H9 (cell line): ENCODE measurements at regions not wholly inside any gene's neighbourhood (a gene's known extent, or its start where the extent isn't known, plus 50 kb on each side); places are given as distances from the start of the nearest gene placed in this dataset.

ENCODE experiments used
- DNase-seq: peaks from one replicate; pipeline ENCODE4 v3.0.0-alpha.2; 2017
- H2AFZ ChIP-seq: one replicate; pipeline ENCODE4 v1.6.1; 2013; ENCODE audit warnings: mild to moderate bottlenecking, low read length, control low read depth, moderate library complexity
- H2AK5ac ChIP-seq: 2 replicates; pipeline ENCODE4 v1.6.1; 2013; ENCODE audit warnings: low read length, control low read depth, mixed read lengths; ENCODE audit not compliant: insufficient read length
- H2BK120ac ChIP-seq: one replicate; pipeline ENCODE4 v1.6.1; 2013; ENCODE audit warnings: low read depth, mild to moderate bottlenecking, low read length, control low read depth, inconsistent platforms; ENCODE audit not compliant: poor library complexity, severe bottlenecking
- H2BK12ac ChIP-seq: 2 replicates; pipeline ENCODE4 v1.6.1; 2013; ENCODE audit warnings: low read length, control low read depth, mixed read lengths, low read depth; ENCODE audit not compliant: insufficient read length
- H2BK15ac ChIP-seq: 2 replicates; pipeline ENCODE4 v1.6.1; 2013; ENCODE audit warnings: low read depth, low read length, control low read depth
- H2BK20ac ChIP-seq: one replicate; pipeline ENCODE4 v1.6.1; 2013; ENCODE audit warnings: low read depth, mild to moderate bottlenecking, low read length, control low read depth, inconsistent platforms; ENCODE audit not compliant: poor library complexity, severe bottlenecking
- H2BK5ac ChIP-seq: 2 replicates; pipeline ENCODE4 v1.6.1; 2013; ENCODE audit warnings: low read length, control low read depth, mixed read lengths; ENCODE audit not compliant: insufficient read length
- H3K14ac ChIP-seq: 2 replicates; pipeline ENCODE4 v1.6.1; 2013; ENCODE audit warnings: low read length, control low read depth; ENCODE audit not compliant: insufficient read depth
- H3K18ac ChIP-seq: 2 replicates; pipeline ENCODE4 v1.6.1; 2013; ENCODE audit warnings: low read depth, mild to moderate bottlenecking, mixed read lengths, low read length, control low read depth; ENCODE audit not compliant: insufficient read length
- H3K23ac ChIP-seq: 2 replicates; pipeline ENCODE4 v1.6.1; 2013; ENCODE audit warnings: low read length, control low read depth, mixed read lengths, low read depth; ENCODE audit not compliant: insufficient read length
- H3K23me2 ChIP-seq: 2 replicates; pipeline ENCODE4 v1.6.1; 2013; ENCODE audit warnings: low read depth, mild to moderate bottlenecking, mixed read lengths, low read length, control low read depth; ENCODE audit not compliant: insufficient read length, poor library complexity, severe bottlenecking
- H3K27ac ChIP-seq: 2 replicates; pipeline ENCODE4 v1.5.1; 2013; ENCODE audit warnings: low read length, control low read depth, mixed read lengths, low read depth; ENCODE audit not compliant: insufficient read length
- H3K27me3 ChIP-seq: 2 replicates; pipeline ENCODE4 v1.6.1; 2013; ENCODE audit warnings: low read length, control low read depth, inconsistent platforms; ENCODE audit not compliant: insufficient read depth
- H3K4ac ChIP-seq: 2 replicates; pipeline ENCODE4 v1.6.1; 2013; ENCODE audit warnings: low read depth, mild to moderate bottlenecking, control low read depth, inconsistent platforms, low read length, moderate library complexity
- H3K4me1 ChIP-seq: 2 replicates; pipeline ENCODE4 v1.6.1; 2013; ENCODE audit warnings: low read length, control low read depth, inconsistent platforms; ENCODE audit not compliant: insufficient read depth
- H3K4me2 ChIP-seq: 2 replicates; pipeline ENCODE4 v1.6.1; 2013; ENCODE audit warnings: low read length, control low read depth, mixed read lengths; ENCODE audit not compliant: insufficient read length, insufficient read depth
- H3K56ac ChIP-seq: 2 replicates; pipeline ENCODE4 v1.6.1; 2013; ENCODE audit warnings: low read depth, mild to moderate bottlenecking, mixed read lengths, low read length, control low read depth; ENCODE audit not compliant: insufficient read length
- H3K79me1 ChIP-seq: 2 replicates; pipeline ENCODE4 v1.6.1; 2013; ENCODE audit warnings: low read depth, mild to moderate bottlenecking, moderate library complexity, low read length, control low read depth, inconsistent platforms; ENCODE audit not compliant: insufficient read depth, poor library complexity, severe bottlenecking
- H3K79me2 ChIP-seq: 2 replicates; pipeline ENCODE4 v1.6.1; 2013; ENCODE audit warnings: low read length, control low read depth, inconsistent platforms; ENCODE audit not compliant: insufficient read depth
- H3K9ac ChIP-seq: 2 replicates; pipeline ENCODE4 v1.6.1; 2013; ENCODE audit warnings: low read length, control low read depth, mixed read lengths; ENCODE audit not compliant: insufficient read length; ENCODE audit errors: extremely low read depth
- H3K9me3 ChIP-seq: one replicate; pipeline ENCODE4 v1.6.1; 2013; ENCODE audit warnings: low read depth, low read length, inconsistent platforms; ENCODE audit not compliant: control insufficient read depth
- H3T11ph ChIP-seq: one replicate; pipeline ENCODE4 v1.6.1; 2013; ENCODE audit warnings: mild to moderate bottlenecking, low read length, control low read depth, inconsistent platforms
- H4K20me1 ChIP-seq: one replicate; pipeline ENCODE4 v1.6.1; 2013; ENCODE audit not compliant: control insufficient read depth, insufficient read length, insufficient read depth
- H4K5ac ChIP-seq: 2 replicates; pipeline ENCODE4 v1.6.1; 2013; ENCODE audit warnings: low read depth, mild to moderate bottlenecking, mixed read lengths, low read length, control low read depth; ENCODE audit not compliant: insufficient read length
- H4K8ac ChIP-seq: replicated peaks from 2 replicates; pipeline ENCODE4 v1.6.1; 2013; ENCODE audit warnings: low read length, control low read depth, mixed read lengths, low read depth; ENCODE audit not compliant: insufficient read length
- H4K91ac ChIP-seq: 2 replicates; pipeline ENCODE4 v1.6.1; 2013; ENCODE audit warnings: low read depth, mild to moderate bottlenecking, moderate library complexity, mixed read lengths, low read length, control low read depth; ENCODE audit not compliant: insufficient read length
- H3K27ac Mint-ChIP-seq, 3 experiments: 2 replicates in 2 of 3; 3 replicates in 1 of 3; pipeline ENCODE4 v1.8.0; 2020 to 2021; ENCODE audit warnings: mixed read lengths in 3 of 3, mild to moderate bottlenecking in 1 of 3, moderate library complexity in 1 of 3
- H3K27me3 Mint-ChIP-seq: 2 replicates; pipeline ENCODE4 v1.8.0; 2021; ENCODE audit warnings: low read depth, mild to moderate bottlenecking, moderate library complexity, mixed read lengths
- H3K36me3 Mint-ChIP-seq, 3 experiments: 2 replicates in 2 of 3; 3 replicates in 1 of 3; pipeline ENCODE4 v1.8.0; 2020 to 2021; ENCODE audit warnings: low read depth in 3 of 3, mixed read lengths in 3 of 3; ENCODE audit not compliant: insufficient read depth in 1 of 3
- H3K4me1 Mint-ChIP-seq, 2 experiments: 2 replicates each; pipeline ENCODE4 v1.8.0; 2020; ENCODE audit warnings: mixed read lengths in 2 of 2
- H3K4me3 Mint-ChIP-seq, 2 experiments: 2 replicates in 1 of 2; 3 replicates in 1 of 2; pipeline ENCODE4 v1.8.0; 2020 to 2021; ENCODE audit warnings: mild to moderate bottlenecking in 2 of 2, mixed read lengths in 2 of 2, moderate library complexity in 1 of 2
- H3K9me3 Mint-ChIP-seq, 2 experiments: 2 replicates in 1 of 2; 3 replicates in 1 of 2; pipeline ENCODE4 v1.8.0; 2020; ENCODE audit warnings: mild to moderate bottlenecking in 2 of 2, mixed read lengths in 2 of 2, moderate library complexity in 1 of 2
- WGBS: extraction: QIAGEN DNeasy Blood & Tissue Kit; methylation state at CpG from one replicate; pipeline ENCODE4 v1.1.7; 2013; ENCODE audit warnings: missing lambda C conversion rate, low lambda C conversion rate, mixed read lengths; ENCODE audit not compliant: insufficient read length; ENCODE audit errors: extremely low coverage; 5-methylcytosine and 5-hydroxymethylcytosine counted together
- TF ChIP-seq, protein P1 (sequence below): fragments of 200-600 bp; sonication (generic); conservative IDR thresholded peaks from 3 replicates; pipeline ENCODE4 v1.8.0; 2021; ENCODE audit warnings: antibody characterized with exemption, mild to moderate bottlenecking

DNA sequence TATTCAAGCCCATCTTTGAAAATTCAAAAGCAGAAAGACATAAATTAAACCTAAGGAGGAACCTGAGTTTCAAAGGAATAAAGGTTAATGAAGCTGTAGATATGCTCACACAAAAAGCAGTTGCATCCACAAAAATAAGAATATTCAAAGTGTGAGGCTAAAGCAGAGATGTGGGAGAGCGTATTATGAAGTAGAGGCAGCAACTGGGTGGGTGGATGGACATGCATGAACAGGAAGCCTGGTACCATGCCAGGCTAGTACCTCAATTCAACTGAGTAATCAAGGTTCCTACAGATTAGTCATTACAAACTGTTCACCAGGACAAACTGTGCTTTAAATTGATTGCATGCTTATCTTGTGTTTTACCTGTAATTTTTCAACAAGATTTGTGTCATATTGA lies 330.0 kb upstream of the PKDCC start:
- Histone ChIP-seq H4K5ac (no peak overlapping the region), H3K27me3 (no peaks in the 10 kb centered on the region), H3K27ac (no peak overlapping the region), H3K79me2 (no peaks in the 10 kb centered on the region), H4K8ac (no peak overlapping the region), H2AK5ac (no peak overlapping the region), H3K18ac (no peak overlapping the region), H3K9ac (no peak overlapping the region), H4K20me1 (no peaks in the 10 kb centered on the region), H3K79me1 (no peaks in the 10 kb centered on the region), H3K56ac (no peak overlapping the region), H3K4ac (no peak overlapping the region), H3K9me3 (no peaks in the 10 kb centered on the region), H3K23me2 (no peaks in the 10 kb centered on the region), H2BK12ac (no peak overlapping the region), H3T11ph (no peak overlapping the region), H3K4me1 (no peaks in the 10 kb centered on the region), H4K91ac (no peak overlapping the region), H2BK15ac (no peak overlapping the region), H3K23ac (no peak overlapping the region), H3K4me2 (no peak overlapping the region), H2AFZ (no peak overlapping the region), H2BK120ac (no peak overlapping the region), H2BK20ac (no peak overlapping the region), H2BK5ac (no peak overlapping the region), H3K14ac (no peak overlapping the region)
- no peak for DNase-seq
- Mint-ChIP-seq H3K27me3 (no peaks in the 10 kb centered on the region), H3K4me3 (no peak overlapping the region), H3K9me3 (no peaks in the 10 kb centered on the region), H3K36me3 (no peaks in the 10 kb centered on the region), H3K27ac (no peak overlapping the region), H3K4me1 (peaks cover 2% of the 10 kb centered on the region in 2 experiments; a peak in 2 of 4 replicates)
- TF ChIP-seq, protein P1, sequence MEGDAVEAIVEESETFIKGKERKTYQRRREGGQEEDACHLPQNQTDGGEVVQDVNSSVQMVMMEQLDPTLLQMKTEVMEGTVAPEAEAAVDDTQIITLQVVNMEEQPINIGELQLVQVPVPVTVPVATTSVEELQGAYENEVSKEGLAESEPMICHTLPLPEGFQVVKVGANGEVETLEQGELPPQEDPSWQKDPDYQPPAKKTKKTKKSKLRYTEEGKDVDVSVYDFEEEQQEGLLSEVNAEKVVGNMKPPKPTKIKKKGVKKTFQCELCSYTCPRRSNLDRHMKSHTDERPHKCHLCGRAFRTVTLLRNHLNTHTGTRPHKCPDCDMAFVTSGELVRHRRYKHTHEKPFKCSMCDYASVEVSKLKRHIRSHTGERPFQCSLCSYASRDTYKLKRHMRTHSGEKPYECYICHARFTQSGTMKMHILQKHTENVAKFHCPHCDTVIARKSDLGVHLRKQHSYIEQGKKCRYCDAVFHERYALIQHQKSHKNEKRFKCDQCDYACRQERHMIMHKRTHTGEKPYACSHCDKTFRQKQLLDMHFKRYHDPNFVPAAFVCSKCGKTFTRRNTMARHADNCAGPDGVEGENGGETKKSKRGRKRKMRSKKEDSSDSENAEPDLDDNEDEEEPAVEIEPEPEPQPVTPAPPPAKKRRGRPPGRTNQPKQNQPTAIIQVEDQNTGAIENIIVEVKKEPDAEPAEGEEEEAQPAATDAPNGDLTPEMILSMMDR: no peak
- WGBS: no CpG with 5 or more reads among the region's 1 CpG
